ENCODE measurements at regions not wholly inside any gene's neighbourhood (a gene's known extent, or its start where the extent isn't known, plus 50 kb on each side); places are given as distances from the start of the nearest gene placed in this dataset.

DNA sequence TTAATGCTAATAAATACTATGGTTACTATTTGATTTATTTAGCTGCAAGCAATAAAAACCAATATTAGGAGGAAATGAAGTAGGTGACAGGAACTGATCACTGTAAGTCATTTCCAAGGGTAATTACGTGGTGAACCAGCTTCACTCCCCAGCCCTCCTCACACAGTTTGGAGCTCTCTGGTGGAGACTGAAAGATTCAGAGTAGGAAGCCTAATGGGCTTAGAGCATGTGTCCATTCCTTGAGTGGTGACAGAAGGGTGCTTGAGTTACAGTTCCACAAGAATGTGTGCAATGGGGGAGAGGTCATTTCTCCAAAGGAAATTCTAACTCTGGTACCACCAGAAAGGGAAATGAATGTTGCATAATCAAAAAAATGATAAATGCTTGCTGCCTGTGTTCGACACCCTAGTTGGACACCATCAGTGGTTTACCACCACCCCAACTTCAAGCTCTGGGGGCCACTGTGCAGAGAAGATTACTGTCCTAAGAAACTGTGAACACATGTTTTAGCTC, 285.1 kb upstream of the MMADHC start:
- dilution Hi-C loops (cut with MboI; ENCODE audit: extremely low pct_ligation_motif_present, low sequenced_read_pairs) (no loop called here), intact Hi-C loops (cut with micrococcal nuclease) (no loop called here)
- H4K20me1 ChIP-seq (replicated peaks; ENCODE audit: control insufficient read depth, extremely low read depth, insufficient read depth, low read length), result no peaks in the 10 kb centered on the region
- H3K36me3 ChIP-seq (ENCODE audit: control insufficient read depth in 2 of 2, extremely low read depth in 1 of 2, insufficient read depth in 2 of 2, low read length in 2 of 2), result no peaks in the 10 kb centered on the region
- no peaks in the 10 kb centered on the region for H3K79me2 ChIP-seq (ENCODE audit: control insufficient read depth, insufficient read depth, low read length)
- no peaks in the 10 kb centered on the region for H3K27me3 ChIP-seq (ENCODE audit: control insufficient read depth in 2 of 2, insufficient read depth in 2 of 2, low read length in 2 of 2)
- TF ChIP-seq GATA2 (IDR thresholded peaks at IDR 0.05; ENCODE audit: insufficient read depth, insufficient read length, low read depth, low read length) (no peak), MYC (IDR thresholded peaks at IDR 0.05; ENCODE audit: low read depth, low read length) (no peak), POLR2AphosphoS5 (IDR thresholded peaks at IDR 0.05; ENCODE audit: insufficient read depth, low read depth, low read length) (no peak), EZH2 (IDR thresholded peaks at IDR 0.05; ENCODE audit: borderline replicate concordance, low read depth, low read length, severe bottlenecking) (no peak)
- DNase-seq (ENCODE audit: low read depth, low spot score) (no peak), FAIRE-seq (no peak)
- no peak overlapping the region for H2AFZ ChIP-seq (ENCODE audit: low read depth, low read length)
- BruUV-seq (replicated peaks), result no TSS peak
- H3K9me1 ChIP-seq (replicated peaks; ENCODE audit: control insufficient read depth, extremely low read depth, insufficient read depth, low read length), result no peaks in the 10 kb centered on the region
- H3K4me2 ChIP-seq (ENCODE audit: insufficient read depth, low read length), result no peak overlapping the region
- H3K9ac ChIP-seq (replicated peaks; ENCODE audit: extremely low read depth, insufficient read depth, low read length), result no peak overlapping the region
- no peaks in the 10 kb centered on the region for H3K9me3 ChIP-seq (replicated peaks; ENCODE audit: control insufficient read depth, insufficient read depth, low read length)
- H3K27ac ChIP-seq (ENCODE audit: insufficient read depth, low read depth, low read length), result no peak overlapping the region
- peaks cover 3% of the 10 kb centered on the region for H3K4me1 ChIP-seq (ENCODE audit: control insufficient read depth, extremely low read depth, insufficient read depth, low read length)
- no peak overlapping the region for H3K4me3 ChIP-seq (replicated peaks in 1 of 3; ENCODE audit: insufficient read depth in 1 of 3, low read depth in 1 of 3, low read length in 3 of 3)
- ChIA-PET POLR2A (no interaction called here), CTCF (interaction anchor here (1.0 kb wide), 1 partner anchor 14 kb away, joined by 3 read pairs; no protein-coding TSS in a partner anchor)

DNA sequence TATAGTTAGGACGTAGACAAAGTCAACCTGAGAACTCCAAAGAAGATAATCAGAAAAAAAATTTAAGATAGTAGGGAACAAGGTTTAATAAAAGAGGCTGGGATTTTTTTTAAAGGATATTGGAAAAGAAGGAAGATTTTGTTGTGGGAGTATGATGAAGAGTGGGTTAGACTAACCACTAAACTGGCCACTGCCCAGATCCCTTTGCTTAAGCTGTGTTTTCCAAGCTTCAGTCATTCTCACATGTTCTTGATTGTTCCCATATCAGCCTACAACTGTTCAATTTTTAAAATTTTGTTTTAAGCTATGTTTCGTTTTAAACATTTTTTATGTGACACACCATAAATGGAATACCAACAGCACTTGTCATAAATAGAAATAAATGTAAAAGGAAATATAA, 284.5 kb upstream of the MMADHC start:
- Histone ChIP-seq H3K27ac (ENCODE audit: insufficient read depth, low read depth, low read length) (no peak overlapping the region), H3K27me3 (ENCODE audit: control insufficient read depth in 2 of 2, insufficient read depth in 2 of 2, low read length in 2 of 2) (no peaks in the 10 kb centered on the region), H3K9me3 (replicated peaks; ENCODE audit: control insufficient read depth, insufficient read depth, low read length) (no peaks in the 10 kb centered on the region), H3K4me2 (ENCODE audit: insufficient read depth, low read length) (no peak overlapping the region), H4K20me1 (replicated peaks; ENCODE audit: control insufficient read depth, extremely low read depth, insufficient read depth, low read length) (no peaks in the 10 kb centered on the region), H3K9me1 (replicated peaks; ENCODE audit: control insufficient read depth, extremely low read depth, insufficient read depth, low read length) (no peaks in the 10 kb centered on the region), H3K79me2 (ENCODE audit: control insufficient read depth, insufficient read depth, low read length) (no peaks in the 10 kb centered on the region), H2AFZ (ENCODE audit: low read depth, low read length) (no peak overlapping the region), H3K9ac (replicated peaks; ENCODE audit: extremely low read depth, insufficient read depth, low read length) (no peak overlapping the region), H3K4me3 (replicated peaks in 1 of 3; ENCODE audit: insufficient read depth in 1 of 3, low read depth in 1 of 3, low read length in 3 of 3) (no peak overlapping the region), H3K36me3 (ENCODE audit: control insufficient read depth in 2 of 2, extremely low read depth in 1 of 2, insufficient read depth in 2 of 2, low read length in 2 of 2) (no peaks in the 10 kb centered on the region), H3K4me1 (ENCODE audit: control insufficient read depth, extremely low read depth, insufficient read depth, low read length) (no peaks in the 10 kb centered on the region)
- intact Hi-C loops (cut with micrococcal nuclease) (no loop called here), dilution Hi-C loops (cut with MboI; ENCODE audit: extremely low pct_ligation_motif_present, low sequenced_read_pairs) (no loop called here)
- TF ChIP-seq JUN (IDR thresholded peaks at IDR 0.05; ENCODE audit: borderline replicate concordance, insufficient read depth, insufficient read length, low read depth) (no peak), MAX (IDR thresholded peaks at IDR 0.05; ENCODE audit: insufficient read depth, insufficient read length) (no peak), EZH2 (IDR thresholded peaks at IDR 0.05; ENCODE audit: borderline replicate concordance, low read depth, low read length, severe bottlenecking) (no peak)
- POLR2A ChIA-PET, result no interaction called here
- DNase-seq (ENCODE audit: low read depth, low spot score), result no peak
- FAIRE-seq, result no peak
- no TSS peak for BruUV-seq (replicated peaks)
- CTCF ChIA-PET, result interaction anchor here (1.0 kb wide), 1 partner anchor 14 kb away, joined by 3 read pairs; no protein-coding TSS in a partner anchor
